Upper lobe of left lung (tissue), 4 donors: ENCODE measurements at regions not wholly inside any gene's neighbourhood (a gene's known extent, or its start where the extent isn't known, plus 50 kb on each side); places are given as distances from the start of the nearest gene placed in this dataset.

Source experiments
- EP300 ChIP-seq, 4 donors: sonication (generic); formaldehyde crosslinking; IDR thresholded peaks; one replicate each; pipeline ENCODE4 v1.5.1; 2017; ENCODE audit warnings: antibody characterized with exemption in 4 of 4, control low read depth in 2 of 4
- POLR2A ChIP-seq, 4 donors: fragments of 450-650 bp; IDR thresholded peaks; one replicate each; pipeline ENCODE4 v1.5.1; 2016 to 2017; ENCODE audit warnings: antibody characterized with exemption in 4 of 4, mild to moderate bottlenecking in 2 of 4
- POLR2AphosphoS5 ChIP-seq, 2 donors: sonication (generic); formaldehyde crosslinking; IDR thresholded peaks; one replicate each; pipeline ENCODE4 v1.5.1; 2017; ENCODE audit warnings: antibody characterized with exemption in 2 of 2
- TF ChIP-seq, protein P1 (sequence below), 6 experiments: fragments of 450-650 bp in 4 of 6; fragments of 200-600 bp in 2 of 6; sonication (generic) in 2 of 6; IDR thresholded peaks; one replicate each; pipeline ENCODE4 v1.5.1; 2016 to 2019; ENCODE audit warnings: antibody characterized with exemption in 6 of 6

DNA sequence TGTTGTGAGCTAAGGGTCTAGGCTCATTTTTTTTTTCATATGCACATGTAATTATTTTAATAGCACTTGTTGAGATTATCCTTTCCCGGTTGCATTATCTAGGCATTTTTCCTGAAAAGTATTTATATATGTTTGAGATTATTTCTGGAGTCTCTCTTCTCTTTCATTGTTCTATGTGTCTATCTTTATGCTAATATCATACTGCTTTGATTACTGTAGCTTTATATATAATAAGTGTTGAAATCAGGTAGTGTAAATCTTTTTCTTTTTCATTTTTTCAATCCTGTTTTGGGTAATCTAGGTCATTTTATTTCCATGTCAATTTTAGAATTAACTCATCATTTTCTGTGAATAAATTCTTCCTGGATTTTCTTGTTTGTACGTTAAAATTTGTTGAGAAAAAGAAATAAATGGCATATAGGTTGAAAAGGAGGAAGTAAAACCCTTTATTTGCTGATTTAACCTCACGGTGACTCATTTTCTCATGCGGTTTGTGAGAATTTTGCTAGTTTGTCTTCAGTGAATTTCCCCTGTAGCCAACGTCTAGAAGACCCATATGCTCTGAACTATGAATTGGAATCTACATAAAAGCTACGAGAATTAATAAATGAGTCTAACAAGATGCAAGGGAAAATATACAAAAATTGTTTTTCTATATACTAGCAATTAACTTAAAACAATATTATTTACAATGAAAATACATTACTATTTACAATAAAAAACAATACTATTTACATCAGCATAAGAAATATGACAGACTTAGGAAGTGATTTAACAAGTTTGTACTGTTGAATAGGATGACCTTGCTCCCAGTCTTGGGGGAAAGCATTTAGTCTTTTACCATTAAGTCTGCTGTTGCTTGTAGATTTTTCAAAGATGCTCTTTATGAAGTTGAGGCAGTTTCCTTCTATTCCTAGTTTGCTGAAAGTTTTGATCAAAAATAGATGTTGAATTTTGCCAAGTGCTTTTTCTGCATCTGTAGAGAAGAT is 105.0 kb downstream of the SNAPC1 start:
- TF ChIP-seq, protein P1, sequence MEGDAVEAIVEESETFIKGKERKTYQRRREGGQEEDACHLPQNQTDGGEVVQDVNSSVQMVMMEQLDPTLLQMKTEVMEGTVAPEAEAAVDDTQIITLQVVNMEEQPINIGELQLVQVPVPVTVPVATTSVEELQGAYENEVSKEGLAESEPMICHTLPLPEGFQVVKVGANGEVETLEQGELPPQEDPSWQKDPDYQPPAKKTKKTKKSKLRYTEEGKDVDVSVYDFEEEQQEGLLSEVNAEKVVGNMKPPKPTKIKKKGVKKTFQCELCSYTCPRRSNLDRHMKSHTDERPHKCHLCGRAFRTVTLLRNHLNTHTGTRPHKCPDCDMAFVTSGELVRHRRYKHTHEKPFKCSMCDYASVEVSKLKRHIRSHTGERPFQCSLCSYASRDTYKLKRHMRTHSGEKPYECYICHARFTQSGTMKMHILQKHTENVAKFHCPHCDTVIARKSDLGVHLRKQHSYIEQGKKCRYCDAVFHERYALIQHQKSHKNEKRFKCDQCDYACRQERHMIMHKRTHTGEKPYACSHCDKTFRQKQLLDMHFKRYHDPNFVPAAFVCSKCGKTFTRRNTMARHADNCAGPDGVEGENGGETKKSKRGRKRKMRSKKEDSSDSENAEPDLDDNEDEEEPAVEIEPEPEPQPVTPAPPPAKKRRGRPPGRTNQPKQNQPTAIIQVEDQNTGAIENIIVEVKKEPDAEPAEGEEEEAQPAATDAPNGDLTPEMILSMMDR (IDR thresholded peaks at IDR 0.05): no peak
- TF ChIP-seq POLR2AphosphoS5 (IDR thresholded peaks at IDR 0.05) (no peak), POLR2A (IDR thresholded peaks at IDR 0.05) (no peak), EP300 (IDR thresholded peaks at IDR 0.05) (no peak)
